ENCODE measurements at regions not wholly inside any gene's neighbourhood (a gene's known extent, or its start where the extent isn't known, plus 50 kb on each side); places are given as distances from the start of the nearest gene placed in this dataset.

DNA sequence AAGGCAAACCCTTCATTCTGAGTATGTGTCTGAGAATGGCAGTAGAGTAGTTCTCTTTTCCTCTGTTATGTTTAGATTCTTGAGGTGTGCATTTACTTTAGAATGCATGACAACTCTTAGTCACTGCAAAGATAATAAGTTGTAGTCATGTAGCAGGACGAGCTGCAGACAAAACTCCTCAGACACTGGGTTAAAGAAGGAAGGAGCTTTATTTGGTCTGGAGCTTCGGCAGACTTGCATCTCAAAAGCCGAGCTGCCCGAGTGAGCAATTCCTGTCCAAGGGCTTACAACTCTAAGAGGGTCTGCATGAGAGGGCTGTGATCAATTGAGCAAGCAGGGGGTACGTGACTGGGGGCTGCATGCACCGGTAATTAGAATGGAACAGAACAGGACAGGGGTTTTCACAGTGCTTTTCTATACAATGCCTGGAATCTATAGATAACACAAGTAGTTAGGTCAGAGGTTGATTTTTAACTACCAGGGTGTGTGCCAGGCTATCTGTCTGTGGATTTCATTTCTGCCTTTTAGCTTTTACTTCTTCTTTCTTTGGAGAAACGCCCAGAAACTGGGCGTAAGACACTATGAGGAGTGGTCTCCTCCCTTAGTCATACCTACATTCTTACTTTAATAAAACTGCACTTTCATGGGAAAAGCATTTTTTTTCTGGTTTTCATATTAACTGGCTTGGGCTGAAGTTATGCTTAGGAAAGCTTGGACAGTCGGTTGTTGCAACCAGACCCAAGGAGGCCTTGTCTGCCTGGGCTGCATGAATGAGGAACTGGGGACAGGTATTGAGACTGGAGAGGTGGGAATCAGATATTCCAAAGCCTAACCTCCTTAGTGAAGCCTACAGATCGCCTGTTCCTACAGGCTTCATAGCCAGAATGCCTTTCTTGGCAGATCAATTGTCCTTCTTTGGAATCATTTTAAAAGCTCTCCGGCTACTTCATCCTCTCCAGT, 115.1 kb downstream of the RHOU start:
- DNase-seq = no peak

DNA sequence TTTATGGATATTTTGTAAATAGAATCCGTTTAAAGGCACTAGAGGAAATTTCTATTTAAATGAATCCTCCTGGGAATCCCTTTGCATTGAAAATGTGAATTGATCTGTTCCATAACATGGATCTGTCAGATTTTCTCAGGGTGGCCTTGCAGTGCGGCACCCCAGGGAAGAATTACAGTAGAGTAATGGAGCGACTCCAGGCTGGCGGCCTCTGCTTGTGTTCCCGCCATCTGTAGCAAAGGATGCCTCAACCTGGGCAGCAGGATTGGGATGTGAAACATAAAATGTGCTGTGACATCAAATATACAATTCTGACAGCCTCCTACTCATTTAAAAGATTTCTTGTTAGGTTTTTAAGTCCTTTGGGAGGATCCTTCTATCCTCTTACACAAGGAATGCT, 115.9 kb downstream of the RHOU start:
- DNase-seq = no peak

DNA sequence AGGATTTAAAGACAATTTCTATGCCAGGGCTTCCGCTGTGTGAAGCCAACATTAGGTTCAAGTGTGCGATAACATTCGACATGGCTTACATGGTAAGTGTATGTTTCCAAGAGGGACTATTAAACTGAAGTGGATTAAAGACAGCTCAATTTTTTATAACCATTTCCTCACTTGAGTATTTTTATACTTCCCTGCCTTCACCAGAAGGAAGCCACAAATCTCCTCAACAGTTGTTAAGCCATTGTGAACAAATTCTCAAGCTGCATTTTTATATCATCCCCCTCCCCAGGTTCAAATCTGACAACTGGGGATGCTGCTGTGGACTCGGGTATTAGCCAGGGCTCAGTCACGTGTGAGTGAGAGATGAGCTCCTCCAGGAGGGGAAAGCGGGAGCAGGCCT, 116.3 kb downstream of the RHOU start:
- DNase-seq = no peak

DNA sequence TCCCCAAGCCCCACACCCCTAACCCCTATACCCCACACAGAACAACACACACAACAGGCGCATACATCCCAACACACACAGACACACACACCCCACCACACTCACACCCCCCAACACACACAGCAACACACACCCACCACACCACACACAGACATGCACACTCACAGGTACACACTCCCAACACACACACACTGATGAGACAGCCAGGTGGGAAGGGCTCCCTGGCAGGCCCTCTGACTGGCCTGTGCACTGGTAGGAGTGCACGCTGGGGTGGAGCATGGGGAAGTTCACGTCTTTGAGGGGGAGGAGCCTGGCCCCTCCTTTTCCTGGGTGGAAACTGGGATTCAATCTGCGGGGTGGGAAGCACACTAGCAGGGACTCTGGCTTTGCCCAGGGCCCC, 116.7 kb downstream of the RHOU start:
- DNase-seq = no peak

DNA sequence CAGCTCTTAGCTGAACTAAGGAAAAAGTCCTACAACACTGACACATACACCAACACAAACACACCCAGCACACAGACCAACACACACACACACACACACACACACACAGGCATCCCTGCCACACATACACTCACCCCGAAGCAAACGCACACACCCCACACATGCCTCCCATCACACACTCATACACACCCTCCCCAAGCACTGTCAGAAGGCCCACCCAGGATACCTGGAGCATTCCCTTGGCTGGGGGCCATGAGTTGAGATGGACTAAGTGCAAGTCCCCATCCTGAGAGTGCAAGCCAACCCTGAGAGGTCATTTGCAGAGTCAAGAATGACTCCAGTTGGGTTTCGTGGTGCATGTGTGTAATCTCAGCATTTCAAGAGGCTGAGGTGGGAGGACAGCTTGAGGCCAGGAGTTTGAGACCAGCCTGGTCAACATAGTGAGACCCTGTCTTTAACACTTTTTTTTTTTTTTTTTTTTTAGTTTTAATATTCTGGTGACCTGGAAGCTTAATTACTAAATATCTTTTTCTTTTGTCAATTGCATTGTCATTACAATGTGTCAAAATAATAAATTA, 117.3 kb downstream of the RHOU start:
- DNase-seq = no peak

DNA sequence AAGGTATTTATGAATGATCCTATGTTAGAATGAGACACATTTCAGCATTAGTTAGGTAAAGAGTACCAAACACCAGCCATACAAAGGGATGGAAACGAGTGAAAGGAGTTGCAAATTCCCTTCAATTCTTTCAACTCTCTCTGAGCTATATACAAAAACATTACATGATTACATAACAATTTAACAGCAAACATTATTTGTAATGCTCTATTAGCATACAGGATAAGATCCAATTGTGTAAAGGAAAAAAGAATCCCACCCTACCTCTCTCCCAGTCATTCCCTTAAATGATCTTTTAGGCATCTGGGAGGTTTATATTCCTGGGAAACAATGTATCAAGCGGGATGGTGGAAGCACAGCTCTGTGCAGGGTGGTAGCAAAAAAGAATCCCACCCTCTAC, 117.9 kb downstream of the RHOU start:
- no peak for DNase-seq

DNA sequence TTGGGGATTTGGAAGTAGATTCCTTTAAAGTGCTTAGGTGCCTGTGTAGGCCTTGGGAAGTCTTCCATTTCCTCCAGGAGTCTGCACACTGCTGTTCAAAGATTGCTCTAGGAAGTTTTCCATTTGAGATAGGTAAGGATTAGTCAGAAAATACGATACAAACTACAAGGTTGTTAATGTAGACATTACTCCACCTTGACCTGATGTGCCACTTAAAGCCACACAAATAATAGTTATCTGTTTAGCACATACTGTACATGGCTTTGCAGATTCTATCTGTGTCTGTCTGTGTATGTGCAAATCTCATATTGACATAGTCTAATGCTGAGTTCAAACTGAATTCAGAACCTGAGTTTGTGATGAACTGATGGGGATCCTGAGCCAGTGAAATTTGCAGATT, 118.4 kb downstream of the RHOU start:
- no peak for DNase-seq

DNA sequence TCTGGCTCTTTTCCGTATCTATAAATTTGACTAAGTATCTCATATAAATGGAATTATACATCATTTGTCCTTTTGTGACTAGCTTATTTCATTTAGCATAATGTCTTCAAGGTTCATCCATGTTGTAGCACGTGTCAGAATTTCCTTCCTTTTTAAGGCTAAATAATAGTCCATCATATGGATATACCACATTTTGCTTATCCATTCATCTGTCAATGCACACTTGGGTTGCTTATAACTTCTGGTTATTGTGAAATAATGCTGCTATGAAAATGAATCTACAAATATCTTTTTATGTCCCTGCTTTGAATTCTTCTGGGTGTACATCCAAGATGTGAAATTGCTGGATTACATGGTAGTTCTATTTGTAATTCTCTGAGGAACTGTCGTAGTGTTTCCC, 119.6 kb downstream of the RHOU start:
- no peak for DNase-seq

DNA sequence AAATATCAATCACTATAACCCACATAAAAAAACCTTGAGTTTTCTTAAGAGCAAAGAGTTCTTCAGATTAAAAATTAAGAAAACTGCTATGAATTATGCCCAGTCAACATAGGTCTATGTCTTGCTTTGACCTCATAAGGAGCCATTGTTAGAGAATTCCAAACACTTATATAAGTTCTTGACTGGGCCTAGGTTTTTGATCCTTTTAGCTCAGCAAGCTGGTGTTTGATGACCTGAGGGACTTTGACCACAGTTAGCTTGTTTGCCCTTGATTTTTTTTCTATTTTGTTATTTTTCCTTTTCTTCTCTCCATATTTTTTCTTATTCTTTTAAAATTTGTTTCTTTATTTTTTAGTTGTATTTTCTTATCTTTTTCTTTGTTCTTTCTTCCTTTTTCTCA, 122.3 kb downstream of the RHOU start:
- DNase-seq = no peak

DNA sequence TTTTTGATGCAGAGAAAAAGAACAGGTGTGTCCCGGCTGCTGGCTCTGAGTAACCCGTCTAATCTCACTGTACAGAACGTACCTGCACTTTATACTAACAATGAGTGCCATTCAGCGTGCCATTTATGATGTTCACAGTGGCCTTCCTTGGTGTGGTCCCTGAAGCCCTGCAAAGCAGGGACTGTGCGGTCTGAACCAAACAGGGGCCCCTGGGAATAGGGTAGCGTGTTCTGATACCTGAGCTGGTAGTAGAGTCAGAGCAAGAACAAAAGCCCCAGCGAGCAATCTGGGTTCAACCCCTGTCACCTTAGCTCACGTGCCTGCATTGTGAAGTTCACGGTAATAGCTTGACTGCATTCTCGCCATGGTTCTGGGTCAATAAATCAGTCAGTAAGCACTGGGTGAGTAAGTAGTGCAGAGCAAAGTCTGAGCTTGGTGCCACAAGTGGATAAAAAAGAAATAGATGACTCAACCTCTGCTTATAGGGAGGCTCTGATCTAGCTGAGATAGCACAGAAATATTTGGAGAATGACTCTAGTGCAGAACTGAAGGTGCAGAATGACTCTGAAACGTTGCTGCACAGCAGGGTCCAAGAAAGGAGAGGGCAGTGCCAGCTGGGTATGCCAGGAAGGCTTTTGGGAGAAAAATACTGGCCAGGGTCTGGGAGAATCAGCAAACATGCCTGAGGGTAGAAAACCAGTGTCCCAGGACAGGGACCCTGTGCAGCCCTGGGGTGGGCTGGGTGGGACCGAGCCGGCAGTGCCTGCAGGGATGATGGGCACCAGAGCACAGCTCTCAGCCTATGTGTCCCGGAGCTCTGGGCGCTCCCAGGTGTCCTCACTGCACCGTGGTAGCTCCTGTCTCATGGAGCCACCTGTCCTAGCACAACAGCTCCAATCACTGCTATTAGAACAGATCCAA, 125.9 kb downstream of the RHOU start:
- DNase-seq = peak; percentile 93

DNA sequence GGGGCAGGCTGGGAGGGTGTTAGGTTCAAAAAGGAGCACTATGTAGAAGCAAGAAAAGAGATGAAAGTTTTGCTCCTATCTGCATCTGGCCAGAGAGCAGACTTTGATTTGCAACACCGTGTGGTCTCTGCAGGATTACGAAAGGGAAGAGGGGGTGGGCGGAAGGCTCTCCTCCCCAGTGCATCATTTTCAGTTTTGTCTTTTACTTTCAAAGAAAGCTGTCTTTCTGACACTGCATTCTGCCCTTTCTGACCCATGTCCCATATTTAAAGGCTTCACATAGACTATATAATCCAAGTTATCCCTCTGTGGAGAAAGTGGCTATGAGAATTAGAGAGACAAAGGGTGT, 126.5 kb downstream of the RHOU start:
- DNase-seq = peak; percentile 64

DNA sequence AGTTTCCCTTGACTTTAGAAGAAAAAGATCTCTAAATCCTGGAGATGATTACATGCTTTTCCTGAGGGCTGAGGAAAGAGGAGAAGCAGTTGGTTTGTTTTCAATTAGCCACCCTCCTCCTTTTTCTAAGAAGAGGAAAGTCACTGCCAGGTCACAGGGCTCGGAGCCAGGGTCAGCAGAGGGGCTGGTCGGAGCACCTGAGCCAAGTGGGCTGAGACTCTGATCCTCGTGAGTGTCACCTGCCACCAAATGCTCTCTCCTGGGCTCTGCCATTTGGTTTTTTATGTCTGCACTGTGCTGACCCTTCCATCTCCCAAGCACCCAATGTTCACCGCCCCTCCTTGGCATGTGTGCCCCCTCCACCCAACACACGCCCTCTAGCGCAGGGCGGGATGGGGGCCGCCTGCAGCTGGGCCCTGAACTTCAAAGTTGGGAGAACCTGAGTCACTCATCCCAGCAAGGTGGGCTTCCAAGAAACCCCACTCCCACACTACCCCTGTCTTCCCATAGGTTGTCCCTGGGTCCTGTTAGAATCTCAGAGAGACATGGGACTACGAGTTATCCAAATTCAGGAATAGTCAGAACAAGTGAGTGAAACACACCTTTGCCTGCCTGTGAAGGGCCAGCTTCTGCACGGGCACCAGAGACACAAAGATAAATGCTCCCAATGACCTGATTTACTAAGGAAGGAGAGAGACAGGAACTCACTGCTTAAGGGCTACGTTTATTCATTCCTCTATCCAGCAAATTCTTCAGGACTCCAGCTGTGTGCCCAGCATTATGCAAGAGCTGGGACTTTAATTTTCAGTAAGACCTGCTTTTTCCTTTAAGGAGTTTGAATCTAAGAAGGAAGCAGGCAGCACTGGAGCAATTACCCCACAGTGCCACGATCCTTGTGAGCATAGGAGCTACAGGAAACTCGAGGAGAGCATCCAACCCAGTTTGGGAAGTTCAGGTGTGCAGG, 127.5 kb downstream of the RHOU start:
- DNase-seq = no peak

DNA sequence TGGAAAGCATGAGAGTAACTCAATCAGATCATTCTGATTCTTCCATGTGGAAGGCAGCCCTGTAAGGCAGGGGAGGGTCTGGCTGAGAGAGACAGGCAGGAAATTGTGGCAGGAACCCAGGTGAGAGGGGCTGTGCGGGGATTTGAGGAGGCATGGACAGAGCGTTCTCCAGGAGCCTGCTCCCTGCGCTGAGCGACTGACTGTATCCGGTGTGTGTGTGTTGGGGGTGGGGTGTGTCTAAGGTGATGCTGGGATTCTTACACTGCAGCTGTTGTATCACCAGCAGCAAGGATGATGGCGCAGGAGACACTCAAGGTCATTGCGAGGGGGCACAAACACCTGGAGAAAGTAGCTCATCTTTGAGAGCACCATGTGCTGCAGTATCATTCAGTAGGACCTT, 128.5 kb downstream of the RHOU start:
- no peak for DNase-seq

DNA sequence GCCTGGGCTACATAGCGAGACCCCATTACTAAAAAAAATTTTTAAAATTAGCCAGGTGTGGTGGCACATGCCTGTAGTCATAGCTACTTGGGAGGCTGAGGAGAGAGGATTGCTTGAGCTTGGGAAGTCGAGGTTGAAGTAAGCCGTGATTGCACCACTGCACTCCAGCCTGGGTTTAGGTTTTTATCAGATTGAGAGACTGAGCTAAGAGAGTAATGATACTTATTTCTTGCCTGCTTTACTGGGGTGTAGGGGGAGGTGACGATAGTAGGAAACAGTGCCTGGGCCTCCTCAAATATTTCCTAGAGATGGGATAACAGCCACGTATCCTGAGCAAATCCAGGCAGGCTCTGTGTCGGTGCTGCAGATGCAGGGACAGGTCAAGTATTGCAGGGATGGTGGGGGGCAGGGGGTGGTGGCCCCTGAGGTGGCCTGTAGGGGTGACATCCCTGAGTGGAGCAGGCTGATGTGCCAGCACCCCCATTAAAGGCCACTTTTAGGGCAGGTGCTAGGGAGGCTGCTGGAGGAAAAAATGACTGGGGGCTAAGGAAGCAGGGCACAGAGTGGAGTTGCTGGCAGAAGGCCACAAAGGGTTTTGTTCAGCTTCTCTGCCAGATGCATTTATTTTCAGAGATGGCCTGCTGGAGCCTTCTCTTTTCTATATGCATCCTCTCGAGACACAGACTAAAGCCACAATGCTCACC, 130.5 kb downstream of the RHOU start:
- no peak for DNase-seq

DNA sequence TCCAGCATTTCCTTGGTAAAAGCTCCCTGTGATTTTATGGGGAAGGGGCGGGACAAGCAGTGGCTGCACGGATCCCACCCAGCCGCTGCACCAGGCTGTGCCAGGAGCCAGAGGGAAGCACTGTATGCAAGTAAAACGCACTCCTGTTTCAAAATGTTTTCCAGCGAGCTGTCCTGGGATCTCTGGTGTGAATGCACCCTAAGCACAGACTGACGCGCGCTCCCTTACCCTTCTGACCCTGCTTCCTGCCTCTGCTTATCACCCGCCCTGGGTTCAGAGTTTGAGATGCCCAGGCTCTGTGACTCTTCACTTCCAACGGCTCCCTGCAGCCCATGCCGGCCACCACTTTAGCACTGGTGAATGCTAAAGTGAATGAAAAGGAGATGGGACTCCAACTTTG, 131.2 kb downstream of the RHOU start:
- DNase-seq = no peak

DNA sequence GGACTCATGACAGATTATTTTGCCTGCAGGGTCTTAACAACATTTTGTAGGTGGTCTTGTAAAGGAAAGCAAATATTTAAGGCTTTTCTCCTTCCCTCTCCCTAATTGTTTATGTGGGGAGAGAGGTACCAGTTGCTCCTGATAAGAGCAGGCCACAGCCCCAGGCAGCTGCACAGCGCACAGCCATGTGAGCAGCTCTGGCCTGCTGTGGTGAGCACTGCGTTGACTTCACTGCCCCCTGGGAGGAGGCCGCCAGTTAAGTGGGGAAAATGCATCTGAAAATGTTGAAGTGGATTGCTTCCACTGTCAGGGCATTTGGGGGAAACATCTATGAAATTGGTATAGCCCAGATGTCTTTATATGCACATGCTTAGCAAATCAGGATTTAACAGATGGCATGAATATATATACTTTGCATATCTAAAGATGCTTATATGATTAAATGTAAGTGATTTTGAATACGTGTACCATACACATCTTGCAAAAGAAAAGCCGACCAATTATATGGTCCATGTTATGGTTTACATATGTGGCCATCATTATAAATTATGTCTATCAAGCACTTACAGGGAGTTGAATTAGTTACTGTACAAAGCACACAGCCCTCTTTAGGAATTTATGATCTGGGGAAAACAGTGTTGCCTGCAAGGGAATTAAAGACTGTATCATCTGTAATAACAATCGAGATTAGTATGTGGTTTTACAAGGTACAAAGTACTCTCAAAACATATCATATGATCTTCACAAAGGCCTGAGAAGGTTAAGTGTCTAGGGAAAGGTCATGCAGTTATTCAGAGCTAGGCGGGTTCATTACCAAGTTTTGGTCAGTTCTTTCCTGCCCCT, 132.1 kb downstream of the RHOU start:
- no peak for DNase-seq

DNA sequence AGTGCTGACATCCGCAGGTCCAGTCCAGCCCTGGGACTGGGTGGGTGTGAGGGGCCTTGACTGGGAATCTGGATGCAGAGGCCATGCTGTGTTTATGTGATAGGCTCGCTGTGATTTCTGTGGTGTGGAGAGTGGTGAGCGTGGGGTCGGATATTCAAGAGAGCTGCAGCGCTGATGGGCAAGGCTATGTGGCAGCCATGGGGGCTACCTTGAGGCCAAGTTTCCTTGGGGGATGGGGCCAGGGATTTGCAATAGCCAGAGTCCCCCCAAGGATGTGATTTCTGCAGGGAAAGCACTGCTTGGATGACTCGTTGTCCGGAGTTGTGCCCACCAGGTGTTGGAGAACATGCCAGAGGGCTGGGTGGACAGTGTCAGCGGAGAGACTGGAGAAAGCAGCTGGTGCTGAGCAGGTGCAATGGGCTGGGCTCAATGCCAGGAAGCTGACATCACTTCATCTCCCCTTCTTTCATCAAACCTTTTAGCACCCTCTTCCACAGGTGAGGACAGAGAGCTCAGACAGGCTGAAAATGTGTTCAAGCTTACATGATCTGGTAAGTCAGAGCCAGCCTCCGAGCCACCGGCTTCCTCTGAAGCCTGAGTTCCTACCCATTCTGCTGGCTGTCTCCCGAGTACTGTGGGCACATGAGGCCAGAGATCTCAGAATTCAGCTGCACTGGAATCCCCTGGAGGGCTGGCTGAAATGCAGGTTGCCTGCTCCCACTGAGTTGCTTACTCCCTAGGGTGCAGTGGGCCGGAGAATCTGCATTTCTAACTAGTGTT, 132.9 kb downstream of the RHOU start:
- no peak for DNase-seq

DNA sequence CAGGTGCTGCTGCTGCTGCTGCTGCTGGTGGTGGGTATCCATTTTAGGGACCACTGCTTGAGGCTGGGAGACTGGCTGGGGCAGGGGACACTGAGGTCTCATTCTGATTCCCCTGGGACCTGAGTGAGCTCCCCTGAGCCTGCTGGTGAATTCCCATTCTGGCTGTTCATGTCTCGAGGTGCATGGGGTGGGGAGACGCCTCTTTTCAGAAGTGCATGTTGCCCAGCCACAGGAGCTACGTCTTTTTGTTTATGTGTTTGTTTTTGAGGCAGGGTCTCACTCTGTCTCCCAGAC, 133.4 kb downstream of the RHOU start:
- DNase-seq = no peak

DNA sequence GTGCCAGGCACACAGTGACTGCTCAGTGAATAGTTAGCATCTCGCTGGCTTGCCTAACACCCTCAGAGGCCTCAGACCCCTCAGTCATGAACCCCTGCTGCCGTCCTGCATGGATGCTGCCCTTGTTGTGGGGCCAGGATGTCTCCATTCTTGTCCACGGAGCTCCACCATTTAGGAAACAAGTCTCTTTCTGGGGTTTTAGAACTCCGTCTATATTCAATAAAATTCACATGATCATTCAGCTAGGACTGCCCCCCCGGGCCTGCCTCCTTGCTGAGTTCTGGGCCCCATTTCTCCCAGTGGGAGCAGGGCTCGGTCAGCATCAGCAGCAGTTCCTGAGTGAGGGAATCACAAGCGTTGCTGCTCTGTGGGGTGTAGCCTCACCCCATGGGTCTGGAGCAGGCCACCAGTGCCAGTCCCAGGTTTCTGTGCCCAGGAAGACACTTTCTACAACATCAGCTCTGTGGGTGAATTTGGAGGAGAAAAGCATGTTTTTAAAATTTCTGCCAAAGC, 134.1 kb downstream of the RHOU start:
- no peak for DNase-seq
